ENCODE measurements at regions not wholly inside any gene's neighbourhood (a gene's known extent, or its start where the extent isn't known, plus 50 kb on each side); places are given as distances from the start of the nearest gene placed in this dataset.

- Histone ChIP-seq H3K9me3 (no peaks in the 10 kb centered on the region), H3K9me2 (no peaks in the 10 kb centered on the region), H4K20me1 (ENCODE audit: insufficient read depth) (no peaks in the 10 kb centered on the region), H3K9ac (no peak overlapping the region), H3K27ac (ENCODE audit: low read depth in 2 of 2, low read length in 1 of 2) (no peak overlapping the region), H3K4me2 (no peak overlapping the region), H2AFZ (ENCODE audit: low read depth) (no peak overlapping the region), H3K4me3 (ENCODE audit: low read depth in 2 of 2, low read length in 1 of 2) (no peak overlapping the region), H3K79me2 (ENCODE audit: insufficient read depth) (no peaks in the 10 kb centered on the region), H3K36me3 (replicated peaks in 1 of 2; ENCODE audit: control insufficient read depth in 1 of 2, insufficient read depth in 2 of 2, low read length in 1 of 2) (no peaks in the 10 kb centered on the region), H3F3A (replicated peaks; ENCODE audit: insufficient read depth) (no peaks in the 10 kb centered on the region), H3K4me1 (ENCODE audit: control insufficient read depth in 1 of 2, insufficient read depth in 2 of 2, low read depth in 1 of 2, low read length in 1 of 2) (no peaks in the 10 kb centered on the region), H3K27me3 (ENCODE audit: insufficient read depth) (no peaks in the 10 kb centered on the region)
- TF ChIP-seq FOXJ3 (CRISPR knock-in tag; IDR thresholded peaks at IDR 0.05) (no peak), ELF1 (IDR thresholded peaks at IDR 0.05) (no peak), RCOR1 (IDR thresholded peaks at IDR 0.05; ENCODE audit: low read length) (no peak), CHD2 (IDR thresholded peaks at IDR 0.05; ENCODE audit: low read length, partially characterized antibody) (no peak), NFIC (IDR thresholded peaks at IDR 0.05; ENCODE audit: borderline replicate concordance) (no peak), MEF2A (IDR thresholded peaks at IDR 0.05; ENCODE audit: borderline replicate concordance, low read depth) (no peak), EP300 (IDR thresholded peaks at IDR 0.05; ENCODE audit: borderline replicate concordance in 1 of 2, low read depth in 1 of 2, low read length in 1 of 2) (no peak), GABPA (IDR thresholded peaks at IDR 0.05; ENCODE audit: low read depth) (no peak), ZBTB33 (IDR thresholded peaks at IDR 0.05; ENCODE audit: borderline replicate concordance, low read depth) (no peak), TAF1 (IDR thresholded peaks at IDR 0.05; ENCODE audit: borderline replicate concordance, low read depth, low read length) (no peak), CTCF (IDR thresholded peaks at IDR 0.05) (no peak), FOSL2 (IDR thresholded peaks at IDR 0.05; ENCODE audit: borderline replicate concordance, low read depth) (no peak), SIN3A (IDR thresholded peaks at IDR 0.05; ENCODE audit: borderline replicate concordance, low read depth, low read length) (no peak), FOXM1 (IDR thresholded peaks at IDR 0.05; ENCODE audit: low read depth) (no peak)
- TF ChIP-seq, protein P1, sequence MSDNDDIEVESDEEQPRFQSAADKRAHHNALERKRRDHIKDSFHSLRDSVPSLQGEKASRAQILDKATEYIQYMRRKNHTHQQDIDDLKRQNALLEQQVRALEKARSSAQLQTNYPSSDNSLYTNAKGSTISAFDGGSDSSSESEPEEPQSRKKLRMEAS (IDR thresholded peaks at IDR 0.05; ENCODE audit: low read depth): no peak
- no peak for DNase-seq
- ChIA-PET POLR2A (no interaction called here), CTCF (no interaction called here)
- 9% methylated on average over 1 of the region's 1 CpG for WGBS (ENCODE audit: low lambda C conversion rate)
Observed at GRCh38 chr5:29982457-29982856, 1211.0 kb upstream of the CDH6 start.

DNA sequence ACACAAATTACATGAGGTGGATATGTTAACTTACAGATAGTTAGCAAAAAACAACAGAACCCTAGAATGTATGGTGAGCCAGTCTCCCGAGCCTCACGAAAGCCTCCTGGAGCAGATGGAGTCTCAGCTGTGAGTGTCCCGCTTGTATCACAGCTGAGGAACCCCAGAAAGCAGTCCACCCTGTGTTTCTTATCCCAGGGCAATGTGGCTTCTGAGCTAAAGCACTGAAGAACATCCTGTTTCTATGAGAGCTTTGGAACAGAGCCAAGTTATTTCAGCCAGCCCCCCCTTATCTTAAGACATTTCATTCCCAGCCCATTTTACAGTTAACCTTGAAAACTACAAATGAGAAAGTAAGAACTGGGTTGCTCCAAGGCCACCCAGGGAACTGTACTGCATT lies 1220.9 kb upstream of the CDH6 start:
- DNase-seq: no peak
- Histone ChIP-seq H3K27ac (ENCODE audit: low read depth in 2 of 2, low read length in 1 of 2) (no peak overlapping the region), H3K4me1 (ENCODE audit: control insufficient read depth in 1 of 2, insufficient read depth in 2 of 2, low read depth in 1 of 2, low read length in 1 of 2) (no peaks in the 10 kb centered on the region), H3K79me2 (ENCODE audit: insufficient read depth) (no peaks in the 10 kb centered on the region), H2AFZ (ENCODE audit: low read depth) (no peak overlapping the region), H3K36me3 (replicated peaks in 1 of 2; ENCODE audit: control insufficient read depth in 1 of 2, insufficient read depth in 2 of 2, low read length in 1 of 2) (no peaks in the 10 kb centered on the region), H3F3A (replicated peaks; ENCODE audit: insufficient read depth) (no peaks in the 10 kb centered on the region), H4K20me1 (ENCODE audit: insufficient read depth) (no peaks in the 10 kb centered on the region), H3K9me2 (no peaks in the 10 kb centered on the region), H3K27me3 (ENCODE audit: insufficient read depth) (no peaks in the 10 kb centered on the region), H3K4me3 (ENCODE audit: low read depth in 2 of 2, low read length in 1 of 2) (no peak overlapping the region), H3K9me3 (no peaks in the 10 kb centered on the region), H3K4me2 (no peak overlapping the region), H3K9ac (no peak overlapping the region)
- ChIA-PET CTCF (no interaction called here), POLR2A (no interaction called here)
- WGBS (ENCODE audit: low lambda C conversion rate): 0% methylated on average over 3 of the region's 3 CpGs
- TF ChIP-seq, protein P2, sequence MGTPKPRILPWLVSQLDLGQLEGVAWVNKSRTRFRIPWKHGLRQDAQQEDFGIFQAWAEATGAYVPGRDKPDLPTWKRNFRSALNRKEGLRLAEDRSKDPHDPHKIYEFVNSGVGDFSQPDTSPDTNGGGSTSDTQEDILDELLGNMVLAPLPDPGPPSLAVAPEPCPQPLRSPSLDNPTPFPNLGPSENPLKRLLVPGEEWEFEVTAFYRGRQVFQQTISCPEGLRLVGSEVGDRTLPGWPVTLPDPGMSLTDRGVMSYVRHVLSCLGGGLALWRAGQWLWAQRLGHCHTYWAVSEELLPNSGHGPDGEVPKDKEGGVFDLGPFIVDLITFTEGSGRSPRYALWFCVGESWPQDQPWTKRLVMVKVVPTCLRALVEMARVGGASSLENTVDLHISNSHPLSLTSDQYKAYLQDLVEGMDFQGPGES (IDR thresholded peaks at IDR 0.05; ENCODE audit: low read depth, low read length): no peak
- TF ChIP-seq, protein P3, sequence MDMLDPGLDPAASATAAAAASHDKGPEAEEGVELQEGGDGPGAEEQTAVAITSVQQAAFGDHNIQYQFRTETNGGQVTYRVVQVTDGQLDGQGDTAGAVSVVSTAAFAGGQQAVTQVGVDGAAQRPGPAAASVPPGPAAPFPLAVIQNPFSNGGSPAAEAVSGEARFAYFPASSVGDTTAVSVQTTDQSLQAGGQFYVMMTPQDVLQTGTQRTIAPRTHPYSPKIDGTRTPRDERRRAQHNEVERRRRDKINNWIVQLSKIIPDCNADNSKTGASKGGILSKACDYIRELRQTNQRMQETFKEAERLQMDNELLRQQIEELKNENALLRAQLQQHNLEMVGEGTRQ (IDR thresholded peaks at IDR 0.05; ENCODE audit: borderline replicate concordance, low read depth, low read length): no peak
- no peak for TF ChIP-seq TEAD4 (IDR thresholded peaks at IDR 0.05; ENCODE audit: borderline replicate concordance, insufficient read depth)
- no peak for TF ChIP-seq ELF1 (IDR thresholded peaks at IDR 0.05)
- no peak for TF ChIP-seq YY1 (IDR thresholded peaks at IDR 0.05; ENCODE audit: low read depth)
- TF ChIP-seq RCOR1 (IDR thresholded peaks at IDR 0.05; ENCODE audit: low read length): no peak
- no peak for TF ChIP-seq RAD21 (IDR thresholded peaks at IDR 0.05; ENCODE audit: low read length)
- no peak for TF ChIP-seq EZH2phosphoT487 (IDR thresholded peaks at IDR 0.05; ENCODE audit: borderline replicate concordance, low read depth)
- TF ChIP-seq SMC3 (IDR thresholded peaks at IDR 0.05; ENCODE audit: low read depth, low read length): no peak
- no peak for TF ChIP-seq FOXJ3 (CRISPR knock-in tag; IDR thresholded peaks at IDR 0.05)
- TF ChIP-seq JUND (IDR thresholded peaks at IDR 0.05): no peak
- TF ChIP-seq, protein P4, sequence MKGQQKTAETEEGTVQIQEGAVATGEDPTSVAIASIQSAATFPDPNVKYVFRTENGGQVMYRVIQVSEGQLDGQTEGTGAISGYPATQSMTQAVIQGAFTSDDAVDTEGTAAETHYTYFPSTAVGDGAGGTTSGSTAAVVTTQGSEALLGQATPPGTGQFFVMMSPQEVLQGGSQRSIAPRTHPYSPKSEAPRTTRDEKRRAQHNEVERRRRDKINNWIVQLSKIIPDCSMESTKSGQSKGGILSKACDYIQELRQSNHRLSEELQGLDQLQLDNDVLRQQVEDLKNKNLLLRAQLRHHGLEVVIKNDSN (IDR thresholded peaks at IDR 0.05; ENCODE audit: borderline replicate concordance, low read depth): no peak

Measured in SK-N-SH (cell line).